ENCODE measurements at regions not wholly inside any gene's neighbourhood (a gene's known extent, or its start where the extent isn't known, plus 50 kb on each side); places are given as distances from the start of the nearest gene placed in this dataset.
"Not testable (repeated sequence)": the region's sequence is repeated elsewhere in the genome, so short reads cannot be mapped to it uniquely, and the experiment has no call there.

GRCh38 chr1:121538148-121538547, 353.4 kb downstream of the SRGAP2C start:
- not testable (repeated sequence) for TF ChIP-seq POLR2A (IDR thresholded peaks at IDR 0.05; ENCODE audit: low read length); GATA1 (IDR thresholded peaks at IDR 0.05; ENCODE audit: low read depth, low read length)

All from erythroblast (primary cell).